GM20000 (cell line): ENCODE measurements at regions not wholly inside any gene's neighbourhood (a gene's known extent, or its start where the extent isn't known, plus 50 kb on each side); places are given as distances from the start of the nearest gene placed in this dataset.

Experiments used
- DNase-seq: peaks from one replicate; pipeline ENCODE4 v3.0.0; 2012; ENCODE audit warnings: low spot score
- CTCF ChIP-seq: IDR thresholded peaks from 2 replicates; pipeline ENCODE4 v1.5.1; 2012; ENCODE audit warnings: mild to moderate bottlenecking, control low read depth; ENCODE audit errors: extremely low read depth, missing control alignments

GRCh38 chr11:115659061-115659963, 155.1 kb upstream of the CADM1 start:
- DNase-seq: no peak
- TF ChIP-seq CTCF: no peak

GRCh38 chr11:115657586-115657985, 153.4 kb upstream of the CADM1 start:
- TF ChIP-seq CTCF: no peak
- no peak for DNase-seq

GRCh38 chr11:115656669-115657068, 152.5 kb upstream of the CADM1 start:
- no peak for DNase-seq

GRCh38 chr11:115656041-115656440, 151.8 kb upstream of the CADM1 start:
- no peak for TF ChIP-seq CTCF
- no peak for DNase-seq

More at GRCh38 chr11:115656669-115657068, 152.5 kb upstream of the CADM1 start:
- TF ChIP-seq CTCF: no peak

GRCh38 chr11:115654792-115655191, 150.6 kb upstream of the CADM1 start:
- TF ChIP-seq CTCF: no peak
- DNase-seq: no peak

GRCh38 chr11:115653926-115654325, 149.7 kb upstream of the CADM1 start:
- TF ChIP-seq CTCF: no peak
- no peak for DNase-seq

GRCh38 chr11:115653076-115653475, 148.9 kb upstream of the CADM1 start:
- no peak for DNase-seq
- TF ChIP-seq CTCF: no peak
